Hepatocyte (in vitro differentiated cells): ENCODE measurements at regions not wholly inside any gene's neighbourhood (a gene's known extent, or its start where the extent isn't known, plus 50 kb on each side); places are given as distances from the start of the nearest gene placed in this dataset.

Experiments used
- DNase-seq: peaks from one replicate; pipeline ENCODE4 v3.0.0-alpha.2; 2016; ENCODE audit warnings: low spot score
- H2AFZ ChIP-seq: fragments of 200-600 bp; sonication (generic); 2 replicates; pipeline ENCODE4 v1.6.0; 2016; ENCODE audit warnings: antibody characterized with exemption, mild to moderate bottlenecking
- H3K27ac ChIP-seq: fragments of 200-600 bp; sonication (generic); 2 replicates; pipeline ENCODE4 v1.5.1; 2016; ENCODE audit warnings: mild to moderate bottlenecking
- H3K27me3 ChIP-seq: fragments of 200-600 bp; sonication (generic); 2 replicates; pipeline ENCODE4 v1.6.1; 2016
- H3K36me3 ChIP-seq: fragments of 200-600 bp; sonication (generic); replicated peaks from 2 replicates; pipeline ENCODE4 v1.5.1; 2016; ENCODE audit warnings: low read depth; ENCODE audit not compliant: insufficient read depth
- H3K4me1 ChIP-seq: fragments of 200-600 bp; sonication (generic); 2 replicates; pipeline ENCODE4 v1.5.1; 2016; ENCODE audit warnings: mild to moderate bottlenecking, moderate library complexity; ENCODE audit not compliant: insufficient read depth
- H3K4me2 ChIP-seq: fragments of 200-600 bp; sonication (generic); 2 replicates; pipeline ENCODE4 v1.6.0; 2016
- H3K4me3 ChIP-seq: fragments of 200-600 bp; sonication (generic); 2 replicates; pipeline ENCODE4 v1.5.1; 2016; ENCODE audit warnings: mild to moderate bottlenecking
- H3K79me2 ChIP-seq: fragments of 200-600 bp; sonication (generic); 2 replicates; pipeline ENCODE4 v1.6.0; 2017; ENCODE audit warnings: mild to moderate bottlenecking
- H3K9me2 ChIP-seq: fragments of 200-600 bp; sonication (generic); replicated peaks from 2 replicates; pipeline ENCODE4 v1.6.0; 2017; ENCODE audit warnings: mild to moderate bottlenecking; ENCODE audit not compliant: insufficient read depth
- H3K9me3 ChIP-seq: fragments of 200-600 bp; sonication (generic); 2 replicates; pipeline ENCODE4 v1.5.1; 2016; ENCODE audit warnings: low read depth, mild to moderate bottlenecking
- H4K20me1 ChIP-seq: fragments of 200-600 bp; sonication (generic); 2 replicates; pipeline ENCODE4 v1.6.0; 2016; ENCODE audit warnings: mild to moderate bottlenecking; ENCODE audit not compliant: insufficient read depth, poor library complexity, severe bottlenecking
- EZH2 ChIP-seq: fragments of 200-600 bp; sonication (generic); IDR thresholded peaks from 2 replicates; pipeline ENCODE4 v1.6.1; 2016; ENCODE audit warnings: antibody characterized with exemption, mild to moderate bottlenecking, borderline replicate concordance
- EZH2phosphoT487 ChIP-seq: fragments of 200-600 bp; sonication (generic); IDR thresholded peaks from one replicate; pipeline ENCODE4 v1.6.1; 2018; ENCODE audit warnings: antibody characterized with exemption, mild to moderate bottlenecking, low read depth, moderate library complexity; ENCODE audit not compliant: unreplicated experiment, severe bottlenecking
- WGBS: methylation state at CpG from one replicate; pipeline ENCODE4 v1.1.6; 2016; ENCODE audit warnings: low lambda C conversion rate; ENCODE audit errors: missing lambda C conversion rate; 5-methylcytosine and 5-hydroxymethylcytosine counted together
- TF ChIP-seq, protein P1 (sequence below): fragments of 200-600 bp; sonication (generic); IDR thresholded peaks from 2 replicates; pipeline ENCODE4 v1.5.1; 2016; ENCODE audit warnings: antibody characterized with exemption, mild to moderate bottlenecking; ENCODE audit not compliant: poor library complexity

- TF ChIP-seq EZH2phosphoT487 = no peak
- TF ChIP-seq EZH2 = no peak
- TF ChIP-seq, protein P1, sequence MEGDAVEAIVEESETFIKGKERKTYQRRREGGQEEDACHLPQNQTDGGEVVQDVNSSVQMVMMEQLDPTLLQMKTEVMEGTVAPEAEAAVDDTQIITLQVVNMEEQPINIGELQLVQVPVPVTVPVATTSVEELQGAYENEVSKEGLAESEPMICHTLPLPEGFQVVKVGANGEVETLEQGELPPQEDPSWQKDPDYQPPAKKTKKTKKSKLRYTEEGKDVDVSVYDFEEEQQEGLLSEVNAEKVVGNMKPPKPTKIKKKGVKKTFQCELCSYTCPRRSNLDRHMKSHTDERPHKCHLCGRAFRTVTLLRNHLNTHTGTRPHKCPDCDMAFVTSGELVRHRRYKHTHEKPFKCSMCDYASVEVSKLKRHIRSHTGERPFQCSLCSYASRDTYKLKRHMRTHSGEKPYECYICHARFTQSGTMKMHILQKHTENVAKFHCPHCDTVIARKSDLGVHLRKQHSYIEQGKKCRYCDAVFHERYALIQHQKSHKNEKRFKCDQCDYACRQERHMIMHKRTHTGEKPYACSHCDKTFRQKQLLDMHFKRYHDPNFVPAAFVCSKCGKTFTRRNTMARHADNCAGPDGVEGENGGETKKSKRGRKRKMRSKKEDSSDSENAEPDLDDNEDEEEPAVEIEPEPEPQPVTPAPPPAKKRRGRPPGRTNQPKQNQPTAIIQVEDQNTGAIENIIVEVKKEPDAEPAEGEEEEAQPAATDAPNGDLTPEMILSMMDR = no peak
- Histone ChIP-seq H4K20me1 (no peaks in the 10 kb centered on the region), H3K4me1 (no peaks in the 10 kb centered on the region), H3K36me3 (no peaks in the 10 kb centered on the region), H3K79me2 (no peaks in the 10 kb centered on the region), H3K4me2 (no peak overlapping the region), H3K27me3 (no peaks in the 10 kb centered on the region), H3K27ac (no peak overlapping the region), H3K4me3 (no peak overlapping the region), H2AFZ (no peak overlapping the region), H3K9me3 (no peaks in the 10 kb centered on the region), H3K9me2 (no peaks in the 10 kb centered on the region)
- DNase-seq = no peak
- WGBS = 76% methylated on average over 3 of the region's 3 CpGs
These were observed 127.2 kb upstream of the SLIT2 start for GRCh38 chr4:20124317-20125026.

- Histone ChIP-seq H3K79me2 (no peaks in the 10 kb centered on the region), H3K4me1 (no peaks in the 10 kb centered on the region), H4K20me1 (no peaks in the 10 kb centered on the region), H2AFZ (no peak overlapping the region), H3K27ac (no peak overlapping the region), H3K4me3 (no peak overlapping the region), H3K9me3 (no peaks in the 10 kb centered on the region), H3K9me2 (no peaks in the 10 kb centered on the region), H3K27me3 (no peaks in the 10 kb centered on the region), H3K4me2 (no peak overlapping the region), H3K36me3 (no peaks in the 10 kb centered on the region)
- WGBS = 83% methylated on average over 4 of the region's 4 CpGs
- DNase-seq = no peak
- no peak for TF ChIP-seq EZH2phosphoT487
- TF ChIP-seq, protein P1 = no peak
- no peak for TF ChIP-seq EZH2
These were observed 129.3 kb upstream of the SLIT2 start for GRCh38 chr4:20122198-20122988.

DNA sequence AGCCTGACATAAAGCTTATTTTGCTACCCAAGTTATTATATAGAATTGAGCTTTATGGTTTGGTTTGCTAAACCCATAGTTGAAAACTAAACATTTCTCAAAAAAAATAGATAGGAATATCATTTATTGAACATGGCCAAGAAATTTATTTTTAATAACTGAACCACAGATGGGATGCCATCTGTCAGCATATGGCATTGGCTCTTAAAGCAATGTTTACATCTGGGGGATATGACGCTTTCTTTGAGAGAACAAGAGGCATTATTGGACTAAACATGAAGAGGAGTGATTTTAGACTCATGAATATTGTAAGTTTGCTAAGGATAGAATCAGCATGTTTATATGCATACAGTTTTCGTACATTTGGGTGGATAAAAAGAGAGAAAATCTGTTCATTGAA is 132.6 kb upstream of the SLIT2 start:
- Histone ChIP-seq H3K4me3 (no peak overlapping the region), H3K4me1 (no peaks in the 10 kb centered on the region), H3K79me2 (no peaks in the 10 kb centered on the region), H3K9me2 (no peaks in the 10 kb centered on the region), H2AFZ (no peak overlapping the region), H3K27me3 (no peaks in the 10 kb centered on the region), H3K4me2 (no peak overlapping the region), H3K9me3 (no peaks in the 10 kb centered on the region), H4K20me1 (no peaks in the 10 kb centered on the region), H3K27ac (no peak overlapping the region), H3K36me3 (no peaks in the 10 kb centered on the region)
- TF ChIP-seq EZH2 (no peak), EZH2phosphoT487 (no peak)
- TF ChIP-seq, protein P1 = no peak
- no peak for DNase-seq
- 77% methylated on average over 2 of the region's 2 CpGs for WGBS
